T-helper 1 cell treated with Interleukin-12 subunit alpha and Interleukin-12 subunit beta and Interleukin-4 antibody, amounts not matched to agents 30 ng/mL and 1 ng/mL, for 36 hours (primary cell): ENCODE measurements at regions not wholly inside any gene's neighbourhood (a gene's known extent, or its start where the extent isn't known, plus 50 kb on each side); places are given as distances from the start of the nearest gene placed in this dataset.
"Not testable (repeated sequence)": the region's sequence is repeated elsewhere in the genome, so short reads cannot be mapped to it uniquely, and the experiment has no call there.

Source experiments
- intact Hi-C: fragments of 100-400 bp; cut with micrococcal nuclease; formaldehyde crosslinking; loops from one replicate; pipeline ENCODE4 v1.15.1; 2024

DNA sequence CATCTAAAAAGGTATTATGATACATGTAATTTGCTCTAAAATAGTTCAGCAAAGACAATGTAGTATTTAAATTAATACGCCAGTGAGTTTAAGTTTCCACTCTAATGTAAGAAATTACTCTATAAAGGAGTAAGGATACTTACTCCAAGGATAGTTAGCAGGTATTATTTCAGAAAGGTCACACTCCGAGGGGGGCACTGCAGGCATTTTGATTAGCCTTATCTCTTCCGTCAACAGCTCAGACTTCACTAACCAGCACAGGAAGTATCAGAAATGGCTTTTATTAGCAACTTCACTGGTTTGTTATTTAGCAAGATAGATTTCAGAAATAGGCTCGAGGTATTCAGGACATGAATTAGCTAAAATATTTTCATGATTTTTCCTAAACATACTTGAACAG, 127.0 kb downstream of the COX18 start:
- intact Hi-C loops = no loop called here

DNA sequence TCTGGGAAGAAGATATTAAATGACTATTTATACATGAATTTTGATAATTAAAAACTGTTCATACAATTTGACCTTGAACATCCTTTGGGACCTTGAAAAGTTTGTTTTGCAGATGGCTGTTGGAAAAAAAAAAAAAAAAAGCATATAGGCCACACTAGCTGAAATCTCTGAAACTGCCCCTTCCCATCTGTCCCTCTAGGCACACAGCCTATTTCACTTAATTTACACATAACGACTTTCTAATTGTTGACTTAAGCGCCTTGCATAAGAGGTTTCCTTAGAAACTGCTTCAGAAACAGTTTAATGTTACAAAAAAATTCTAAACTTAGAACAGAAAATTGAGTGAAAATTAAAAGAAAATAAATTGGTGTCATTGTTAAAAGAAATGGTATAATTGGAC, 131.0 kb downstream of the COX18 start:
- intact Hi-C loops = no loop called here

DNA sequence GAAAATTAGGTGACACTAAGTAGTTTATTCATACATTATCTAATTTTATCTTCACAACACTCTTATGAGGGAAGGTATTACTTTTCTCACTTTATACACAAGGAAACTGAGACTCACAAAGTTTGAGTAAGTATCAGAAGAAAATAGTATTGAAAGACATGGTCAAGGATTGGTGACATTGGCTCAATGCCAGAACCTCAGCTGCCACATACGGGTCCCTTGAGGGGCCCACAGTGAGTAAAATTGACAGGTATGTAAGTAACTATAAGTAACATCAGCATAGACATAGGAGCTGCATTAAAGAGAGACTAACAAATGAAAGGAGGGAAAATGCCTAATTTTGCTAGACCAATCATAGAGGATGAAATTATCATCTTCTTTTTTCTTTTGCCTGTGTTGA, 134.1 kb downstream of the COX18 start:
- intact Hi-C loops = no loop called here

DNA sequence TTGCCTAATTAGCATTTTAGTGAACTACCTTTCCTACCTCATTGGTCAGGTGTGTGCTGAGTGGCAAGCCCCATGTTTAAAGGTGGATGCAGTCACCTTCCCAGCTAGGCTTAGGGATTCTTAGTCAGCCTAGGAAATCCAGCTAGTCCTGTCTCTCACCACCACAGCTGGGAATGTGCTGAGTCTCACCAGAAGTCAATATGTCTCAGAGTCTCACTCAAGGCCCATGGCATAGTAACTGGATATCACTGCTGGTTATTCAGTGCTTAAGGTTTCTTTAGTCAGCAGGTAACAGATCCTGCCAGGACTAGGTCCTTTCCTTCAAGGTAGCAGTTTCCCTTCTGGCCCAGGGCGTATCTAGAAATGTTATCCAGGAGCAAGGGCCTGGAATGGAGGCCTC, 136.5 kb downstream of the COX18 start:
- intact Hi-C loops = no loop called here

DNA sequence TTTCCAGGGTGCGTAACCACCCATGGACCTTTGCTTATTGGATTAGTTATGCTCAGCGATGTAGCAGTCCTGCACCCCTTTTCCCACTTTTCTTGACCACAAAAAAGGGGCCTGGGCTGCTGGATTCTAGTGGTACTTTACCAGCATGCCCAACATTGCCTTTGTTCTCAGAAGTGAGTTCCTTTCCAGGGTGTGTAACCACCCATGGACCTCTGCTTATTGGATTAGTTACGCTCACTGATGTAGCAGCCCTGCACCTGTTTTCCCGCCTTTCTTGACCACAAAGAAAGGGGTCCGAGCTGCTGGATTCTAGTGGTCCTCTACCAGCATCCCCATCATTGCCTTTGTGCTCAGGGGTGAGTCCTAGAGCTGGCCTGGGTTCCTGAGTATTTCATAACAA, 138.2 kb downstream of the COX18 start:
- intact Hi-C loops = no loop called here

DNA sequence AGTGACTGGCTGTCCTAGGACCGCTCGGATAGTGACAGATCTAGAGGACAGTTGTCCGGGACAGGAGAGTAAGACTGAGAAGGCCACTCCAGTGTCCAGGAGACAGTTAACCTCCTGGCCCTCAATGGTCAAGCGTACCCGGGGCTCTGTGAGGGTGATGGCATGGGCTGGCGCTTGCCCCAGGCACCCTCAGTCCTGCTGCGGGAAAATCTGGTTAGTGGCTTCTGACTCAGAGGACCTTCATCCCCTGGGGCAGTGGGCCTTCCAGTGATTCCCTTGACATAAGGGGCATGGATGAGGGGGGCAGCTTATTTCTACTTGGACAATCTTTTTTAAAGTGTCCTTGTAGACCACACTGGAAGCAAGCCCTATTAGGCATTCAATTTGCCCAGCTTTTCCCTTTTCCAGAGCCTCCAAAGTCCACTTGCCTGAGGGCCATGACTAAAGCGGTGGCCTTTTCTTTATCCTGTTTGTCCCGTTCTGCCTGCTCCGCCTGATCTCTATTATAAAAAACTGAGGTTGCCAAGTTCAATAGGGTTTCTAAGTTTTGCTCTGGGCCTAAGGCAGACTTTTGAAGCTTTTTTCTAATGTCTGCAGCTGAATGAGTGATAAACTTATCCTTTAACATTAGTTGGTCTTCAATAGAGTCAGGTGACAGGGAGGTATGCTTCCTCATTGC, 139.8 kb downstream of the COX18 start:
- intact Hi-C loops = not testable (repeated sequence)

DNA sequence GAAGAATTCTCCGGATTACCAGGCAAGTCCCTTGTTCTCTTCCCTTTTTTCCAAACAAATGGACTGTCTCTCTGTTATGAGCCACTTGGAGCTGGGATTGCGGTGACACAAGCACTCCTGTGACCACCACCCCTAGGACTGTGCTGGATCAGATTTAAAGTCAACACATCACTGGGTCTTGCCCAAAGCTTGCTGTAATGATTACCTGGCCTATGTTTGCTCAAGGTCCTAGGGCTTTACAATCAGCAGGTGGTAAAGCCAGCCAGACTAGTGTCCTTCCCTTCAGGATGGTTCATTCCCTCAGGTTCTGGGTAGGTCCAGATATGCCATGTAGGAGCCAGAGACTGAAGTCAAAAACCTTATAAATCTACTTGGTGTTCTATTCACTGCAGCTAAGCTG, 144.7 kb downstream of the COX18 start:
- intact Hi-C loops = no loop called here

DNA sequence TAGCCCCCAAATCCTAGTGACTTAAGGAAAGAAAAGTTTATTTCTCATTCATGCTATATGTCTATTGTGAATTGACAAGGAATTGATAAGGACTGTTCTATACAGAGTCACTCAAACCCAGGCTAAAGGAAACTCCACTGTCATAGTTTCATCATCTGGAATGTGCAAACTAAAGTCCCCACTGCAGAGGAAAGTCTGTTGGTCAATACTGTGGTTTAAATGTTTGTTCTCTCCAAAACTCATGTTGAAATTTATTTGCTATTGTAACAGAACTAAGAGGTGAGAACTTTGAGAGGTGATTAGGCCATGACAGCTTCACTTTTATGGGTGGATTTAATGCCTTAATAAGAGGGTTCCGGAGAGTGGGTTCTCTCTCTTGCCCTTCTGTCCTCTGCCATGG, 149.6 kb downstream of the COX18 start:
- intact Hi-C loops = no loop called here

DNA sequence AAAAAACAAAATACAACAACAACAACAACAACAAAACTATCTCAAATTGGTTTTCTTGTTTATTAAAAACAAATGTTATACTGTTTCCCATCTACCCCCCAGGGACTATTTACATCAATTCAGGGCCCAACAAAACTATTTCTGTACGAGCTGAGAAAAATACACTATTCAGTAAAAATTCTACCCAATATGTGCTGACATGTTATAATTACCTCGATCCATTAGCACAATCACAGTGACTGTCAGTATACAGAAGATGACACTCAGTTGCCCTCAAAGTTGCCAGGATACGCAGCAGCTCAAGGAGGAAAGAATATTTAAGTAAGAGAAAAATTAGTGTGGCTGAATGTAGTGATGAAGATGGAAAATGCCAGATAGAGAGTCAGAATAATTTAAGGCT, 150.1 kb downstream of the COX18 start:
- intact Hi-C loops = no loop called here

DNA sequence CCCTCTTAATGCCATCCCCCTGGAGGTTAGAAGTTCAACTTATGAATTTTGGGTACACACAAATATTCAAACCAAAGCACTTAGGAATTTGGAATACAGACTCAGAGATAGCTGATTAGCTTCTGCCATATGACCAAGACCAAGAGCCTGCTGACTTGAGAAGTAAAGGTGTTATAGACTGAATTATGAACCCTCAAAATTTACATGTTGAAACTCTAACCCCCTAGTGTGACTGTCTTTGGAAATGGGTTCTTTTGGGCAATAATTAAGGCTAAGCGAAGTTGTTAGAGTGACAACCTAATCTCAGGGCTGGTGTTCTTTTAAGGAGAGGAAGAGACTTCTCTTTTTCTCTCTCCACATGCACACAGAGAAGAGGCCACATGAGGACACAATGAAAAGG, 151.2 kb downstream of the COX18 start:
- intact Hi-C loops = no loop called here

DNA sequence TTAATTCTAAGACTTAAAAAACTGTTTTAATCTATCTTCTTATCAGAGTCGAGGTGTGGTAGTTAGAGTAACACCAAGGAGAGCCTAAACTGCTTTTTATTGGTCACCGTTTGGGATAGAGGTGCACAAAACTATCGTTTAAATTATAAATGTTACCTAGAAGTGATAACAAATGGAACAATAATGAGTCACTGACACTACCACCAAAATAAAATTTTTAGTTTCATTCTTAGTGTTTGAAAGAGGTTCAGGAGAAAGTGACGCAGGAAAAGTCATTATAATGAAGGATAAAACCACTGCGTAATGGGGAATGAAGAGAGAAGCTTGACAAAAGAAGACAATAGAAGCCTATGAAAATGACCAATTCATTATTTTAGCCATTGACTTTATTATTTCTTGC, 158.2 kb downstream of the COX18 start:
- intact Hi-C loops = no loop called here

DNA sequence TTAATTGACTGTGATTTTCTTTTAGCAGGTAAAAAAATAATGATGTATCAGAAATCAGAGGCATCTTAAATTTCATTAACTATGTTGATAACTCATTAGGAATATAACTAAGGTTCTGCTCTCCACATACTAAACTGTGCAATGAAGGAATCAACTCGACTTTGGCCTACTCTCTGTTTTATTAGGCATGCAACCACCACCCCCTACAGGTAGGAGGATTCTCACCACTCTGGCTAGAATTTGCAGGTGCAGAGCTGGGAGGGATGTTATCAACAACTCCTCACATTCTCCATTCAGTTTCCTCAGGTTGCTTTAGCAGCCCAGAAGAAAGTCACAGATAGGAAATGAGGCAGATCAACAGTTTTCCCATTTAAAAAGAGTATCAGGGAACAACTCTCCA, 160.1 kb downstream of the COX18 start:
- intact Hi-C loops = no loop called here

DNA sequence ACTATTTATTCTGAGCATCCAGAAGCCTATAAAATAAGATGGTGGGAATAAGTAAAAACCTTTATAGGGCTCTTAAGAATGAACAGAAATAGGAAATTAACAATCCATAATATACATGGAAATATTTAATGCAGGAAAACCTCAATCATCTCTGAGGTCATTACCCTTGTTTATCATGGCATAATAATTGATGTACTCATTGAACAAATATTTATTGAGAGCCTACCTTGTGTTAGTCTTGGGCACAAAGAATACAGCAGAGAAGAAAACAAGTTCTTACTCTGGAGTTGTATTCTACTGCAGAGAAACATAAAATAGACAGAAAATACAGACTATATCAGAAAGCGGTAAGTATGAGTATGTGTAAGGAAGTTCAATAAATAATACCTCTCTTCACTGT, 167.2 kb downstream of the COX18 start:
- intact Hi-C loops = no loop called here

DNA sequence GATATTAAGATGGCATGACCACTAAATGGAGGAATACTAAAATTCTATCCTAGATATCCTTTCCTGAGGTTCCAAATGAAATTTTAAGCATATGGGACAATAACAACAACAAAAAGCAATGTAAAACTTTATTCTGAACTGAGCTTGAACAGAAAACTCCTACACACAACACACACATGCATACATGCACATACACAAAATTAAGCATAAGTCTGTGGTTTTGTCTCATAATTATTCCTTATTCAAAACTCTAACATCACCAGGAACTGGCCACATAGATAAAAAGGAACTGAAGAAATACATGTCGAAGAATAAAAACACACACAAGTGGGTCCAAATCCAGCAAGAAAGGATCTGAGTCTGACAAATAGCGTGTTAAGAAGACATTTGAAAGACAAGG, 168.0 kb downstream of the COX18 start:
- intact Hi-C loops = no loop called here

DNA sequence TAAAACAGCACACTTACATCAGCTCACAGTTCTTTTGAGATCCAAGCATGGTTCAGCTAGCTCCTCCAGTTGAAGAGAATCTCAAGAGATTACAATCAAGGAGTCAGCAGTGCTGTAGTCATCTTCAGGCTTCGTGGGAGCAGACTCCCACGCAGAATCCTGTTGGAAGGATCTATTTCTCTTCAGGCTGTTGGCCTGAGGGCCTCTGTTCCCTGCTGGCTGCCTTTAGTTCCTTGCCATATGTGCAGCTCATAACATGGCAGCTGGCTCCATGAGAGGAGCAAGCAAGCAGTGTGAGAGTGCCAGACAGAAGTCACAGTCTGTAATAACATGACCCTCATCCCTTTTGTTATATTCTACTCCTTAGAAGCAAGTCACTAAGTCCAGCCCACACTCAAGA, 168.6 kb downstream of the COX18 start:
- intact Hi-C loops = no loop called here

DNA sequence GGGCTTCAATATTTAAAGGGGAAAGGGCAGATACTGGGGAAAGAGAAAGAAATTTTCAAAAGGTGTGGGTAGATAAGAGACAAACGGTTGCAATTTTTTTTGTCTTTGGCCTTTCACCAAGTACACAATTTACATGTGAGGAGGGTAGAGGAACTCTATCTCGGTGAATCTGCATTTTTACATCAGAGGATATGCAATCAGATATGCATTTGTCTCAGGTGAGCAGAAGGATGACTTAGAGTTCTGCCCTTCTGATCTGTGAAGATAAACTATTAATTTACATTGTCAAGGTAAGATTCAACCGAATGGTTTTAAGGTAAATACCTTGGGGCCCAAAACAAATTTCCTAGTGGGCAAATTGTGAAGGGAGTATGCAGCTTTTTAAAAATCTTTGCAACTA, 169.9 kb downstream of the COX18 start:
- intact Hi-C loops = no loop called here

DNA sequence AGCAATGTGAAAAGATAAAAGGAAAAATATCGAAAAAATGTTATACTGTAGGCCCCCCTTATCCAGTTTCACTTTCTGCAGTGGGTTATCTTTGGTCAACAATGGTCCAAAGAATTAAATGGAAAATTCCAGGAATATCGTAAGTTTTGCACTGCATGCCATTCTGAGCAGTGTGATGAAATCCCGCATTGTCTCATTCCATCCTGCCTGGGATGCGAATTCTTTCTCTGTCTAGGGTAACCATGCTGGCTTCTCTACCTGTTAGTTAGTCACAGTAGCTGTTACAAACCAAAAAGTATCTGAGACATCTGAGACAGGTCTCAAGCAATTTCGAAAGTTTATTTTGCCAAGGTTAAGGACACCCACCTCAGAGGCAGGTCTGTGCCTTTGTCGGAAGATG, 170.3 kb downstream of the COX18 start:
- intact Hi-C loops = no loop called here

DNA sequence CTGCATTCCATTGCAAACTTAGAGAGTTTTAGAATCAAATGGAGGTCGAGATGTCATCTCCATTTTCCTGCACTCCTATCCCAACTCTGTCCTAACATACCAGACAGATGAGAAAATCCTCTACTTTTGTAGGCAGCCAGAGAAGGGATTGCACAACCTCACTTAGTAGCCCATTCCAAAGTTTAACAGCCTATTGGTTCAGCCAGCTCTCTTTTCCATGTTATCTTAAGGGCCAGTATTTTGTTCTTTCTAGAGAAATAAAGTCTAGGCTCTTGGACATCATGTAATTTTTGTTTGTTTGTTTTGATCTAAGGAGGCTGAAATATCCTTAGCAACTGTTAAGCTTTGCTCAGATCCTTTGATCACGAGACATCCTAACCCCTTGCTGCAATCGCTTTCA, 173.0 kb downstream of the COX18 start:
- intact Hi-C loops = no loop called here

DNA sequence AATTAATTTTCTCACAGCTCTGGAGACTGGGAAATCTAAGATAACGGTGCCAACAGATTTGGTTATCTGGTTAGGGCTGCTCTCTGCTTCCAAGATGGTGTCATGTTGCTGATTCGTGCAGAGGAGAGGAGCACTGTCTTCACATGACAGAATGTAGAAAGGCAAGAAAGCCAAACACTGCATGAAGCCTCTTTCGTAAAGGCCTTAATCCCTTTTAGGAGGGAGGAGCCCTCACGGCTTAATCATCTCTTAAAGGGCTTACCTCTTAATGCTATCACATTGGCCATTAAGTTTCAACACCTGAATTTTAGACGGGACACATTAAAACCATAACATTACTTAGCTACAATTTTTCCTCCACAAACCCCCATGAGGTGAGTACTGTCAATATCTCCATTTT, 174.1 kb downstream of the COX18 start:
- intact Hi-C loops = no loop called here

DNA sequence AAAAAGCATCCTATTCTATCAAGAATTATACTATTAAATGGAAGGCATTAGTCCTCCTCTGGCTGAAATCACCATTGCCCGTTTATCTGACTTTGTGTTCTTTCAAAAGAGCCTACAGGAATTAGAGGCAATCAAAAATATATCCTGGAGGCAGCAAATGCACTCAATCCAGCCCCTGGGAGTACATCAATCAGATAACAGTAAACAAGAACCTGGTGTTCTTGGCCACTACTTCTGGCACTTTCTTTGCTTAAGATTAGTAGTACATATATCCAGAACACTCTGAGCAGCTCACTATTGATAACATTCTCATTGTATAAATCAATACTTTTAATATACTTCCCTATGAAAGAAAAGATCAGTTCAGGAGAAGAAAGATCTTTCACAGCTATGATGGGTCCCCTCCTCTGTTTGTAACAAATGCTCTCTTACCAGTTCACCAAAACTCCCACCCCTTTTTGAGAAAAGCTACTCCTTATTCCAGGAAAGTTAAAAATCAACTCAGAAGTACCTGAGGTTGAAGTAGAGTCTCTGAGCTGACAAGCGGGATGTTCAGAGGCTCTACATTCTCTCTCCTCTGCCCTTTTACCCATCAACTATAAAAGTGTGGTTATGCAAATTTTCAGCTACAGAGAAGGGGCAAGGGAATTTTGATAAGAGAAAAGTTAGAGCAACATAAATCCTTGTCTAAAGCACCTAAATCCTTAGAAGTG, 176.0 kb downstream of the COX18 start:
- intact Hi-C loops = no loop called here

DNA sequence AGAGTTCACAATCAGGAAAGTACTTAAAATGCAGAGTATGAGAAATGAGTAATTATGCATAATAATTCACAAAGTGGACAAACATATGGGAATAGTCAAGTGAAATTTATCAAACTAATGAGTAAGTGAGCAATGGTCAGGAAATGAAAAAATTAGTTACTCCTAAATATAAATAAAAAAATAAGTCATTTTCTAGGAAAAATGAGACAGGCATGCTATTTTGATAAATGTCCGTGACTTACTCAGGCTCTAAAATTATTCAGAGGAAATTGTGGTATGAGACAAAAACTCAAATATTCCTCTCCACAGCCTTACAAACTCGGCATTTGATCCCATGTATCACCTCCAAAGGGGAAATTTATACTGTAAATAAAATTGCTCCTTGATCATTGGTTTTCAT, 181.2 kb downstream of the COX18 start:
- intact Hi-C loops = no loop called here

DNA sequence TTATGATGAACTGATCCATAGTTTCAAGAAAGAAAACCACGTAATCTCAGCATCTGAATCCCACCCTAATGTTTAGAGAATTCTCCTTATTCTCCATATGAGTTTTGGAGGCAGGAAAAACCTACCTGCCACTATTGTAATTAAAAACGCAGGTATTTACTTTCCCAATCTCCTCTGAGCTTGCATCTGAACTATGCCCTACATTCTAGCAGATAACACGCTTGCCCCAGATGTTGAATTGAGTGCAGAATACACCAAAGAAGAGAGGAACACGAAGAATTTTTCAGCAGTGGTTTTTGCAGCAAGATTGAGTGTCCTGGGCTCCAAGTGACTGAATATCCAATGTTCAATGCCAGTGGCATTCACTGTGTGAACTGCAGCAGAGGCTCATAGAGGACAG, 182.4 kb downstream of the COX18 start:
- intact Hi-C loops = no loop called here

DNA sequence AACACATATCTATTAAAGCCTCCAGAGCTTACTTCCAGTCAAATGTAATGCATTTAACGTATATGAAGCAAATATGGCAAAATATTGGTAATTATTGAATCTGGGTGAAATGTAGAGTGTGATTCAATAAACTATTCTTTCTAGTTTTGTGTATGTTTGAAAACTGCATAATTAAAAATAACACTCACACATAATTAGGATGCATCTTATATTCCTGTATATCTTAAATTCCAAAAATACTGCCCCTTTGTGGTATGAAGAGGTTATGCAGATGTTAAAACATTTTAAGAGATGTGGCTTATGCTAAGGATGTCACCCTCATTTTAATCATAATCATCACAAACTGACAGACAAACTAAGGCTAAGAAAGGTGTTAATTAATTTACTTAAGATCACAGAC, 182.9 kb downstream of the COX18 start:
- intact Hi-C loops = no loop called here
